Adrenal gland (tissue), 9 donors: ENCODE measurements at regions not wholly inside any gene's neighbourhood (a gene's known extent, or its start where the extent isn't known, plus 50 kb on each side); places are given as distances from the start of the nearest gene placed in this dataset.

Experiments
- DNase-seq, 7 donors: peaks; one replicate each; pipeline ENCODE4 v3.0.0-alpha.2; 2019 to 2020
- H3K27ac ChIP-seq, 5 donors: fragments of 200-600 bp; sonication (generic) in 4 of 5; 1 replicate in 3 of 5; 2 replicates in 2 of 5; pipeline versions ENCODE4 v1.5.1 to v1.8.0; 2016 to 2020; ENCODE audit warnings: mild to moderate bottlenecking in 1 of 5
- H3K27me3 ChIP-seq: fragments of 200-600 bp; 2 replicates; pipeline ENCODE4 v1.8.0; 2021
- H3K36me3 ChIP-seq, 2 donors: fragments of 200-600 bp; replicated peaks in 1 of 2; 1 replicate in 1 of 2; 2 replicates in 1 of 2; pipeline versions ENCODE4 v1.5.1 to v1.8.0; 2018 to 2022
- H3K4me1 ChIP-seq, 2 donors: fragments of 200-600 bp; replicated peaks in 1 of 2; 1 replicate in 1 of 2; 2 replicates in 1 of 2; pipeline versions ENCODE4 v1.5.1 to v1.8.0; 2018 to 2021
- H3K4me3 ChIP-seq, 4 donors: fragments of 200-600 bp; sonication (generic) in 3 of 4; one replicate each; pipeline ENCODE4 v1.5.1; 2016 to 2018
- H3K9me3 ChIP-seq, 3 donors: fragments of 200-600 bp; sonication (generic) in 1 of 3; replicated peaks in 1 of 3; 1 replicate in 2 of 3; 2 replicates in 1 of 3; pipeline versions ENCODE4 v1.5.1 to v1.8.0; 2016 to 2021
- POLR2A ChIP-seq, 2 donors: fragments of 450-650 bp; IDR thresholded peaks; one replicate each; pipeline ENCODE4 v1.6.1; 2017; ENCODE audit warnings: antibody characterized with exemption in 2 of 2, mild to moderate bottlenecking in 2 of 2, moderate library complexity in 1 of 2
- WGBS, 4 donors: extraction: QIAGEN DNeasy Blood & Tissue Kit in 2 of 4; methylation state at CpG; one replicate each; pipeline versions ENCODE4 v1.1.5 to v1.1.7; 2013 to 2017; 5-methylcytosine and 5-hydroxymethylcytosine counted together
- intact Hi-C, 2 donors: fragments of 100-400 bp; cut with DNase I; formaldehyde crosslinking; loops; one replicate each; pipeline versions ENCODE4 v1.14.1 to v1.15.0; 2022 to 2023
- TF ChIP-seq, protein P1 (sequence below), 6 experiments: fragments of 450-650 bp in 4 of 6; fragments of 200-600 bp in 2 of 6; sonication (generic) in 1 of 6; IDR thresholded peaks; 1 replicate in 5 of 6; 2 replicates in 1 of 6; pipeline versions ENCODE4 v1.5.1 to v1.8.0; 2016 to 2021; ENCODE audit warnings: antibody characterized with exemption in 6 of 6, mild to moderate bottlenecking in 2 of 6, moderate library complexity in 1 of 6
- donor health status: healthy with polysubstance abuse.
- donor health status: Bipolar disorder and iron deficiency.
- donor health status: DM: yes; HTN: yes; CAD: no.
- donor health status: DM: no; HTN: no; CAD: no.
- donor health status: DM: no; HTN: no; CAD: no.

DNA sequence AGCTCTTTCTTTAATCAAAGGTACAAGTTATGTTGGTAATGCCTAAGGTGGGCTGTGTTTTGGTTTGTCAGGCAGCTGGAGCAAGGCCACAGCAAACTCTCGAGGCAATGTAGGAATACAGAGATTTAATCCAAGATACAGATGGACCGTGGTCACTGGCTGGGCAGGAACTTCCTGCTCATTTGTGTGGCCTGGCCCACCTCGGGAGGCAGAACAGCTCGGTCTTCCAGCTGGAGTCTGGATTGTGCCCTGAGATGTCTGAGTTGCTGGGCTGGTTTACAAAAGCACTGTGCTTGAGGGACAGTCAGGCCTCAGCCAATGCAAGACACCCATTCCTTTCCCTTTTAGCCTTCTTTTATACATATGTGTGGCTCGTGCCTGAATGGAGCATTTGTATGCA, 506.1 kb upstream of the SALL3 start:
- no peaks in the 10 kb centered on the region for H3K4me1 ChIP-seq
- intact Hi-C loops: no loop called here
- no peak overlapping the region for H3K27ac ChIP-seq
- TF ChIP-seq POLR2A (IDR thresholded peaks at IDR 0.05): no peak
- TF ChIP-seq, protein P1, sequence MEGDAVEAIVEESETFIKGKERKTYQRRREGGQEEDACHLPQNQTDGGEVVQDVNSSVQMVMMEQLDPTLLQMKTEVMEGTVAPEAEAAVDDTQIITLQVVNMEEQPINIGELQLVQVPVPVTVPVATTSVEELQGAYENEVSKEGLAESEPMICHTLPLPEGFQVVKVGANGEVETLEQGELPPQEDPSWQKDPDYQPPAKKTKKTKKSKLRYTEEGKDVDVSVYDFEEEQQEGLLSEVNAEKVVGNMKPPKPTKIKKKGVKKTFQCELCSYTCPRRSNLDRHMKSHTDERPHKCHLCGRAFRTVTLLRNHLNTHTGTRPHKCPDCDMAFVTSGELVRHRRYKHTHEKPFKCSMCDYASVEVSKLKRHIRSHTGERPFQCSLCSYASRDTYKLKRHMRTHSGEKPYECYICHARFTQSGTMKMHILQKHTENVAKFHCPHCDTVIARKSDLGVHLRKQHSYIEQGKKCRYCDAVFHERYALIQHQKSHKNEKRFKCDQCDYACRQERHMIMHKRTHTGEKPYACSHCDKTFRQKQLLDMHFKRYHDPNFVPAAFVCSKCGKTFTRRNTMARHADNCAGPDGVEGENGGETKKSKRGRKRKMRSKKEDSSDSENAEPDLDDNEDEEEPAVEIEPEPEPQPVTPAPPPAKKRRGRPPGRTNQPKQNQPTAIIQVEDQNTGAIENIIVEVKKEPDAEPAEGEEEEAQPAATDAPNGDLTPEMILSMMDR (IDR thresholded peaks at IDR 0.05): no peak
- H3K9me3 ChIP-seq: no peaks in the 10 kb centered on the region
- no peak overlapping the region for H3K4me3 ChIP-seq
- no peaks in the 10 kb centered on the region for H3K36me3 ChIP-seq
- no peak for DNase-seq
- 57 to 75% (median 63%) methylated on average over 5 of the region's 5 CpGs for WGBS, 4 donors
- H3K27me3 ChIP-seq: no peaks in the 10 kb centered on the region

DNA sequence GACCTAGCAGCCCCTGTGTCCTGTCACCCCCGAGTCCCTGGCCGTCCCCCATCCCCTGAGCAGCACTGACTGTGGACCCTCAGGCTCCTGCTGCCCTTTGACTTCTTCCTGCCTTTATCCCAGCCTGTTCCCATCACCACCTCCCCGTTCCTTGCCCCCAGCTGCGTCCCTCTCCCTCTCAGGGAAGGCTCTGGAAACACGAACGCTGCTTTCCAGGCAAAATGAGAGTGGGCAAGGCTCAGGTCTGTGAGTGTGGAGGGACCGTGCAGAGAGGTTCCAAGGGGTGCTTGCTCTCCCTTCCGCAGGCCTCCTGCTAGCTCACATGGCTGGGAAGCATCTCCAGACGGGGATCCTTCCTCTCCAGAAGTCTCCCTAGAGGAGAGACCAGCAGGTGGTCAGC, 501.8 kb upstream of the SALL3 start:
- Histone ChIP-seq H3K9me3 (no peaks in the 10 kb centered on the region), H3K4me1 (no peaks in the 10 kb centered on the region), H3K4me3 (no peak overlapping the region), H3K36me3 (no peaks in the 10 kb centered on the region), H3K27me3 (no peaks in the 10 kb centered on the region), H3K27ac (no peak overlapping the region)
- DNase-seq: no peak
- intact Hi-C loops: no loop called here
- 50 to 58% (median 54%) methylated on average over 8 to 9 of the region's 9 CpGs for WGBS, 4 donors
- TF ChIP-seq, protein P1 (IDR thresholded peaks at IDR 0.05): no peak
- no peak for TF ChIP-seq POLR2A (IDR thresholded peaks at IDR 0.05)

DNA sequence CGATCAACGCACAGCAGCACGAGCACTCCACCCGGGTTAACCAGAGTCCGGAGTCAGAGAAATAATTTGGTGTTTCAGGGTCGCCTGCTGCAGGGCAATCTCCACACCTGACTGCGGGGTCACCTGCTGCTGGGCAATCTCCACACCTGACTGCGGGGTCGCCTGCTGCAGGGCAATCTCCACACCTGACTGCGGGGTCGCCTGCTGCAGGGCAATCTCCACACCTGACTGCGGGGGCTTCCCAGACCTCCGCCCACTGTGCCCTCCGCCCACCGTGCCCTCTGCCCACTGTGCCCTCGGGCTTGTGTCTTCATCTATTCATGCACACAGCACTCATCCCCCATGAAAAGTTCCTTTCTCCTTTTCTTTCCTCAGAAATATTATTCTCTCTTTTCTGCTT, 500.2 kb upstream of the SALL3 start:
- no peak for TF ChIP-seq POLR2A (IDR thresholded peaks at IDR 0.05)
- TF ChIP-seq, protein P1 (IDR thresholded peaks at IDR 0.05): no peak
- H3K27ac ChIP-seq: no peak overlapping the region
- H3K4me1 ChIP-seq: no peaks in the 10 kb centered on the region
- no peaks in the 10 kb centered on the region for H3K9me3 ChIP-seq
- no peaks in the 10 kb centered on the region for H3K36me3 ChIP-seq
- intact Hi-C loops: no loop called here
- no peak overlapping the region for H3K4me3 ChIP-seq
- no peaks in the 10 kb centered on the region for H3K27me3 ChIP-seq
- DNase-seq: no peak
- 82 to 91% (median 87%) methylated on average over 12 to 16 of the region's 16 CpGs for WGBS, 4 donors

DNA sequence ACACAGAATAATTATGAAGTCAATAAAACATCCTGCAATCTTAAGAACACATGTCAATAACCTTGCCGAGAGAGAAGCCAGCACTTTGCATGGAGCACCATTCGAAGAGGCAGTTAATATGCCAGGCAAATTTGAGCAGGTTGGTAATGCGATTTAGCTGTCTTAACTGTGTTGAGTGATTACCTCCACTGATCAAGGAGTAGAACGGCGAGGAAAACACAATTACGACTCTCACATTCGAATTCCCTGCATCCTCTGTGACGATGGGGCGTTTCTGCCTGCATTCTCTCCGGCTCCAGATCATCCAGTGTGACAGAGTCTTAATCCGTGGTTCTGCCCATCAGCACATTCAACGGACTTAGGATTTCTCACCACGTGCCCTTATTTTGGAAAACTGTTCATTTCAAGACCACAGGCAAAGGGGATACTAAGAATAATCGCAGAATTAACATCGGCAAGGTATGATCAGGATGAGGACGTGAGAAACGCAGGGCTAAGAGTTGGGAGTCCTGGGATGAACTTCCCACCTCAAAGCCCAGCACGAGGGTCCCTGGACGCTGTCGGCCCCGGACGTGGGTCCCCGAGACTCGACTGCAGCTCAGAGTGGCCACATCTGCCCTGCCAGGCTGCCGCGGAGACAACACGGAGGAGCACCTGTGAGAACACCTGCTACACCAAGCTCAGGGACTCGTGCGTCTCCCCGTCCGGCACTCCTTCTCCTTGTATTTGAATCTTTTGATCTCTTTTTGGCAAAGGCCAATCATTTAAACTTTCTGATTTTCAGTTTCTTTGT, 499.2 kb upstream of the SALL3 start:
- intact Hi-C loops: no loop called here
- Histone ChIP-seq H3K4me1 (no peaks in the 10 kb centered on the region), H3K27ac (no peak overlapping the region), H3K27me3 (no peaks in the 10 kb centered on the region), H3K9me3 (no peaks in the 10 kb centered on the region), H3K36me3 (no peaks in the 10 kb centered on the region), H3K4me3 (no peak overlapping the region)
- TF ChIP-seq POLR2A (IDR thresholded peaks at IDR 0.05): no peak
- TF ChIP-seq, protein P1 (IDR thresholded peaks at IDR 0.05): no peak
- DNase-seq: no peak
- 79 to 84% (median 80%) methylated on average over 31 of the region's 31 CpGs for WGBS, 4 donors
